Adipocyte (in vitro differentiated cells): ENCODE measurements at regions not wholly inside any gene's neighbourhood (a gene's known extent, or its start where the extent isn't known, plus 50 kb on each side); places are given as distances from the start of the nearest gene placed in this dataset.
A peak's percentile ranks its signal among the peaks of the same experiment; 100 is the strongest.

Source experiments
- DNase-seq: peaks from one replicate; pipeline ENCODE4 v3.0.0-alpha.2; 2015; ENCODE audit warnings: low read depth
- H3K27me3 ChIP-seq: replicated peaks from 2 replicates; pipeline ENCODE4 v1.7.0; 2013; ENCODE audit warnings: mild to moderate bottlenecking, low read length, moderate library complexity; ENCODE audit not compliant: control insufficient read depth, insufficient read depth
- H3K36me3 ChIP-seq: 2 replicates; pipeline ENCODE4 v1.7.0; 2013; ENCODE audit warnings: low read length, mild to moderate bottlenecking, moderate library complexity; ENCODE audit not compliant: control insufficient read depth, insufficient read depth, severe bottlenecking
- H3K4me1 ChIP-seq: 2 replicates; pipeline ENCODE4 v1.7.0; 2013; ENCODE audit warnings: mild to moderate bottlenecking, low read length, moderate library complexity; ENCODE audit not compliant: control insufficient read depth, insufficient read depth
- H3K4me3 ChIP-seq: 2 replicates; pipeline ENCODE4 v1.7.0; 2013; ENCODE audit warnings: mild to moderate bottlenecking, low read length, moderate library complexity
- H3K9ac ChIP-seq: 2 replicates; pipeline ENCODE4 v1.7.0; 2013; ENCODE audit warnings: mild to moderate bottlenecking, low read length, moderate library complexity
- H3K9me3 ChIP-seq: 2 replicates; pipeline ENCODE4 v1.7.0; 2013; ENCODE audit warnings: mild to moderate bottlenecking, low read length, moderate library complexity; ENCODE audit not compliant: control insufficient read depth

DNA sequence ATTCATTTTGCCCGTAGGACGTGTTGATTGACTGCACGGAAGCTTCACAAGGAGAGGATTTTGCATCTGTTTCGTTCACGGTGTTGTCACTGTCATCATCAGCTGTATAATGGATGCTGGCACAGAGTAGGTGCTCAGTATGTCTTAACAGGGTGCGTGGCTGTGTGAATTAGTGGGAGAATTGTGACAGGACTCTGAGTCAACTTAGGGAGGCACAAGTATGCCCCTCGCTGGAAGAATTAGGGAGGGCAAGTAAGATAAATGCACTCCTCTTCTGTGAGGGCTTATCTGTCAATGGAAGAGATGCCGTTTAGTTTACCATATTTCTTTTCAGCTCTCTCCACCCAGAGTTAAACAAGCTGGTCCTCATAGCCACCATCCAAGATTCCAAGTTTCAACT is 107.2 kb downstream of the TRIML1 start:
- H3K27me3 ChIP-seq: no peaks in the 10 kb centered on the region
- H3K36me3 ChIP-seq: no peaks in the 10 kb centered on the region
- H3K9ac ChIP-seq: no peak overlapping the region
- no peak for DNase-seq
- H3K4me3 ChIP-seq: no peak overlapping the region
- H3K4me1 ChIP-seq: no peaks in the 10 kb centered on the region
- no peaks in the 10 kb centered on the region for H3K9me3 ChIP-seq

- Histone ChIP-seq H3K27me3 (no peaks in the 10 kb centered on the region), H3K9me3 (no peaks in the 10 kb centered on the region), H3K36me3 (no peaks in the 10 kb centered on the region), H3K9ac (no peak overlapping the region), H3K4me1 (no peaks in the 10 kb centered on the region), H3K4me3 (no peak overlapping the region)
- DNase-seq: no peak
Measured at GRCh38 chr4:188254211-188254610, 115.0 kb downstream of the TRIML1 start.

DNA sequence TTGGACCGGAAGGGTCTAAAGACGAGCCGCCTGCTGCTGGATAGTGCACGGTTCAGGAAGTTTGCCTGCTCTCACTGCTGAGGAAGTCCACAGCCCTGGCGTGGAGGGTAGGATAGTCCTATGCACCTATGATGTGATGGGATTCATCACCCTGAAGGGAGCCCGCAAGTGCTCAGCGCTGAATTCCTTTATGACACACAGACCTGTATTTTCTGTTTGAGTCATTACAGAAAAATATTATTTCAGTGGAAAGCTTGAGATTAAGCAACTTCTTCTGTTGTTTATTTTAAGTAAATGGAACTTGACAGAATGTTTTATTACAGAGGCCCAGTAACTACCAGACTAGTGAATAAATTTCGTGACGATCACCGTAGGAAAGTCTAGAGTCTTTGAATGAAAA is 123.2 kb downstream of the TRIML1 start:
- H3K4me3 ChIP-seq: no peak overlapping the region
- DNase-seq: peak; percentile 88
- no peaks in the 10 kb centered on the region for H3K27me3 ChIP-seq
- H3K4me1 ChIP-seq: peaks cover 2% of the 10 kb centered on the region
- H3K9ac ChIP-seq: no peak overlapping the region
- no peaks in the 10 kb centered on the region for H3K9me3 ChIP-seq
- H3K36me3 ChIP-seq: no peaks in the 10 kb centered on the region

- Histone ChIP-seq H3K36me3 (no peaks in the 10 kb centered on the region), H3K27me3 (no peaks in the 10 kb centered on the region), H3K9ac (no peak overlapping the region), H3K4me3 (no peak overlapping the region), H3K4me1 (peaks cover 2% of the 10 kb centered on the region), H3K9me3 (no peaks in the 10 kb centered on the region)
- no peak for DNase-seq
Measured at GRCh38 chr4:188263321-188263720, 124.1 kb downstream of the TRIML1 start.

DNA sequence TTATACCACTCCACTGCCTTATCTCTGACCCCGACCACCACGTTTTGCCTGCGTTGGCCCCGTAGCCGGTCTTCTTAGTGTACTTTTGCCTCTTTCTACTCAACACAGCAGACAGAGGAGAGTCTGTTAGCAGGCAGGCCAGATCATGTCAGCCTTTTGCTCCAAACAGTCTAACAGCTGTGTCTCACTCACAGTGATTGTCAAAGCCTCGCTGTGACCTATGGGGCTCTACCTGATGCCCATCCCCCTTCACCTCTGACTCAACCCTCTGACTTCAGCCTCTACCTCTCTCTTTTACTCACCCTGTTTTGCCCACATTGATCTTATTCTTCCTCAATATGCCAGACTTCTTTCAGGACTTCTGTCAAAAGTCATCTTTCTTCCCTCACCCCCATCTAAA is 127.1 kb downstream of the TRIML1 start:
- no peak for DNase-seq

GRCh38 chr4:188268131-188268908 is 129.1 kb downstream of the TRIML1 start:
- H3K9me3 ChIP-seq: no peaks in the 10 kb centered on the region
- no peak for DNase-seq
- H3K36me3 ChIP-seq: no peaks in the 10 kb centered on the region
- no peak overlapping the region for H3K9ac ChIP-seq
- H3K4me1 ChIP-seq: no peaks in the 10 kb centered on the region
- no peaks in the 10 kb centered on the region for H3K27me3 ChIP-seq
- H3K4me3 ChIP-seq: no peak overlapping the region

More for the DNA sequence above, 127.1 kb downstream of the TRIML1 start:
- Histone ChIP-seq H3K27me3 (no peaks in the 10 kb centered on the region), H3K9ac (no peak overlapping the region), H3K36me3 (no peaks in the 10 kb centered on the region), H3K4me3 (no peak overlapping the region), H3K4me1 (peaks cover 2% of the 10 kb centered on the region), H3K9me3 (no peaks in the 10 kb centered on the region)

DNA sequence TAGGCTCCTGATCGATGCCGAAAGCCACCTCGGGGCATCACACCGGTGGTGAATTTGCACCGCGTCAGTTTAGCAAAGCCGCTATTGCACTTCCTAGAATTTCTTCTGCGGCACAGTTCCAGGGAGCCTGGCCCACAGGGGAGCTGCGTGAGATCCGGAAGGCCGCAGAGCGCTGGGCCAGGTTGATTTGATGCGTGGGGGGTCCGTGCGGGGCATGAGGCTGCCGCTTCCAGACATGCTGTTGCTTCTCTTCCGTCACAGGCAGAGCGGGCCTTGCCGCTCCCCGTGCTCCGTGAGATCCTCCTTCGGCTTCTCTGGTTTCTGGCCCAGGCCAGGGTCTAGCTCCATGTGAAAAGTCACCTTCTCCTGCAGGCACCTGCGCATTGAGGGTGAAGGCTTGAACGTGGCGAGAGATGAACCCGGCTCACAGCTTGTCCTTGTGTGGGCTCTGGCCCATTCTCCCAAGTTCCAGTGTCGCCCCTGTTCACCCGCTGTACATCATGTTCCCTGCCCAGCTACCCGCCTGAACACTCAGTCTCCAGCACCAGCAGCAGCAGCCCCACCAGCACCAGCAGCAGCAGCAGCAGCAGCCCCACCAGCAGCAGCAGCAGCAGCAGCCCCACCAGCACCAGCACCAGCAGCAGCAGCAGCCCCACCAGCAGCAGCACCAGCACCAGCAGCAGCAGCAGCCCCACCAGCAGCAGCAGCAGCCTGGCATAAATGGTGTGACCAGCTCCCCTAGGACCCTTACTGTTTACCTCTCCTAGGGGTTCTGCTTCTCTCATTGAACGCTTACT is 131.2 kb downstream of the TRIML1 start:
- Histone ChIP-seq H3K9me3 (no peaks in the 10 kb centered on the region), H3K4me1 (no peaks in the 10 kb centered on the region), H3K4me3 (no peak overlapping the region), H3K36me3 (no peaks in the 10 kb centered on the region), H3K27me3 (no peaks in the 10 kb centered on the region), H3K9ac (no peak overlapping the region)
- no peak for DNase-seq

GRCh38 chr4:188275686-188276085 is 136.4 kb downstream of the TRIML1 start:
- Histone ChIP-seq H3K4me1 (no peaks in the 10 kb centered on the region), H3K9ac (no peak overlapping the region), H3K36me3 (no peaks in the 10 kb centered on the region), H3K9me3 (no peaks in the 10 kb centered on the region), H3K4me3 (no peak overlapping the region), H3K27me3 (no peaks in the 10 kb centered on the region)
- DNase-seq: no peak

DNA sequence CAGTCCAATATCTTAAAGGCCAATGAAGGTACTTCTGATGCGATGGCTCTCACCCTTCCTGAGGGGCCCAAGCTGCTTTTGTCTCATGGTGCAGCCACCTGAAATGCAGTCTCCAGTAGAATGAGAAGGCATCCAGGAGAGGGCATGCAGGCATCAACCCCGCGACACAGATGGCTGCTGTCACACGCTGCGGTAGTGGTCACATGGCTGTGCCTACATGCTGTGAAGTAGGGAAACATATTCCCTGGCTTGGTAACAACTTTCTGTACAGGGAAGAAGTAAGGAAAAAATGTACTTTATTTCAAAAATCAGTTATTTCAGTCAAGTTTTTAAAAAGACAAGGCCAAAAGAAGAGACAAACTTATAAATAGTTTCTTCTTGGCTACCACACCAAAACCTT is 139.9 kb downstream of the TRIML1 start:
- Histone ChIP-seq H3K4me3 (no peak overlapping the region), H3K9me3 (no peaks in the 10 kb centered on the region), H3K36me3 (no peaks in the 10 kb centered on the region), H3K4me1 (peaks cover 4% of the 10 kb centered on the region), H3K27me3 (peaks cover 14% of the 10 kb centered on the region), H3K9ac (no peak overlapping the region)
- DNase-seq: no peak

- no peaks in the 10 kb centered on the region for H3K36me3 ChIP-seq
- peaks cover 4% of the 10 kb centered on the region for H3K4me1 ChIP-seq
- H3K9ac ChIP-seq: peak overlapping the region; percentile 16
- H3K9me3 ChIP-seq: no peaks in the 10 kb centered on the region
- H3K27me3 ChIP-seq: peaks cover 14% of the 10 kb centered on the region
- peak overlapping the region; percentile 71 for H3K4me3 ChIP-seq
- no peak for DNase-seq
Measured at GRCh38 chr4:188282471-188283232, 143.4 kb downstream of the TRIML1 start.
